ENCODE measurements at regions not wholly inside any gene's neighbourhood (a gene's known extent, or its start where the extent isn't known, plus 50 kb on each side); places are given as distances from the start of the nearest gene placed in this dataset.

- BruUV-seq (replicated peaks) = no TSS peak
- TF ChIP-seq SIN3A (IDR thresholded peaks at IDR 0.05; ENCODE audit: borderline replicate concordance, insufficient read depth, low read depth, low read length) = no peak
- TF ChIP-seq POLR2AphosphoS5 (IDR thresholded peaks at IDR 0.05; ENCODE audit: low read depth, low read length) = no peak
- TF ChIP-seq TCF7L2 (IDR thresholded peaks at IDR 0.05; ENCODE audit: low read depth, low read length) = no peak
- no peak for TF ChIP-seq CTCF (IDR thresholded peaks at IDR 0.05)
- no peak for TF ChIP-seq REST (IDR thresholded peaks at IDR 0.05; ENCODE audit: insufficient read depth in 1 of 2, low read depth in 2 of 2, low read length in 1 of 2)
- ChIA-PET POLR2A (no interaction called here), CTCF (no interaction called here)
- in situ Hi-C loops (cut with HindIII; ENCODE audit: low pct_unique_long_range_greater_than_20kb, low sequenced_read_pairs) = no loop called here
- intact Hi-C loops (cut with micrococcal nuclease; ENCODE audit: unreplicated experiment) = no loop called here
- H3K9me3 ChIP-seq (ENCODE audit: control insufficient read depth, insufficient read depth, low read depth, low read length) = peaks cover 22% of the 10 kb centered on the region; the same call in 1 of the 2 replicates
- no peaks in the 10 kb centered on the region for H3K27me3 ChIP-seq (ENCODE audit: control insufficient read depth, insufficient read depth, low read length)
- ATAC-seq (no peak), DNase-seq (ENCODE audit: low read depth, low spot score) (no peak)
- H3K4me3 ChIP-seq (ENCODE audit: low read depth in 2 of 2, low read length in 2 of 2) = no peak overlapping the region
- H3K27ac ChIP-seq (ENCODE audit: low read length) = no peak overlapping the region
- no peaks in the 10 kb centered on the region for H3K36me3 ChIP-seq (ENCODE audit: control insufficient read depth, insufficient read depth, low read length)
- H3K4me1 ChIP-seq (ENCODE audit: control insufficient read depth, insufficient read depth, low read length) = no peaks in the 10 kb centered on the region
Measured at GRCh38 chr3:102883515-102883914, 448.7 kb downstream of the ZPLD1 start.

- H3K4me1 ChIP-seq (ENCODE audit: control insufficient read depth, insufficient read depth, low read length) = no peaks in the 10 kb centered on the region
- no peaks in the 10 kb centered on the region for H3K36me3 ChIP-seq (ENCODE audit: control insufficient read depth, insufficient read depth, low read length)
- CTCF ChIA-PET = no interaction called here
- BruUV-seq (replicated peaks) = no TSS peak
- POLR2A ChIA-PET = no interaction called here
- no peak overlapping the region for H3K4me3 ChIP-seq (ENCODE audit: low read depth in 2 of 2, low read length in 2 of 2)
- H3K9me3 ChIP-seq (ENCODE audit: control insufficient read depth, insufficient read depth, low read depth, low read length) = peaks cover 21% of the 10 kb centered on the region; the same call in 1 of the 2 replicates
- H3K27me3 ChIP-seq (ENCODE audit: control insufficient read depth, insufficient read depth, low read length) = no peaks in the 10 kb centered on the region
- TF ChIP-seq TCF7L2 (IDR thresholded peaks at IDR 0.05; ENCODE audit: low read depth, low read length) = no peak
- TF ChIP-seq SIN3A (IDR thresholded peaks at IDR 0.05; ENCODE audit: borderline replicate concordance, insufficient read depth, low read depth, low read length) = no peak
- no peak for TF ChIP-seq CTCF (IDR thresholded peaks at IDR 0.05)
- TF ChIP-seq POLR2AphosphoS5 (IDR thresholded peaks at IDR 0.05; ENCODE audit: low read depth, low read length) = no peak
- TF ChIP-seq REST (IDR thresholded peaks at IDR 0.05; ENCODE audit: insufficient read depth in 1 of 2, low read depth in 2 of 2, low read length in 1 of 2) = no peak
- ATAC-seq = no peak
- intact Hi-C loops (cut with micrococcal nuclease; ENCODE audit: unreplicated experiment) = no loop called here
- in situ Hi-C loops (cut with HindIII; ENCODE audit: low pct_unique_long_range_greater_than_20kb, low sequenced_read_pairs) = no loop called here
- no peak for DNase-seq (ENCODE audit: low read depth, low spot score)
- no peak overlapping the region for H3K27ac ChIP-seq (ENCODE audit: low read length)
Measured at GRCh38 chr3:102885289-102885688, 450.5 kb downstream of the ZPLD1 start.
